Panc1 (cell line): ENCODE measurements at regions not wholly inside any gene's neighbourhood (a gene's known extent, or its start where the extent isn't known, plus 50 kb on each side); places are given as distances from the start of the nearest gene placed in this dataset.

ENCODE experiments used
- ATAC-seq: fragments of 200-7000 bp; cut with Tn5 transposase; 2 replicates; pipeline ENCODE4 v1.9.1; 2020; ENCODE audit warnings: mild to moderate bottlenecking, moderate library complexity
- BruUV-seq: library from RNA; stranded (reverse); fragments of 400-500 nt; replicated peaks from 2 replicates; lab custom pipeline; 2021; lab: Mats Ljungman, UMichigan
- CTCF ChIA-PET: fragments of 300-600 bp; sonication (Branson Sonifier 250); formaldehyde crosslinking; loops from one replicate; lab custom pipeline; 2022; ENCODE audit warnings: antibody characterized with exemption; lab: Charles Lee
- POLR2A ChIA-PET: fragments of 300-600 bp; sonication (Branson Sonifier 250); formaldehyde crosslinking; loops from one replicate; lab custom pipeline; 2022; ENCODE audit warnings: antibody characterized with exemption; lab: Charles Lee
- DNase-seq: peaks from one replicate; pipeline ENCODE4 v3.0.0-alpha.2; 2010; ENCODE audit warnings: low read depth, low spot score
- H3K27ac ChIP-seq: 2 replicates; pipeline ENCODE4 v1.5.1; 2011; ENCODE audit warnings: mild to moderate bottlenecking, low read length, inconsistent platforms
- H3K27me3 ChIP-seq: fragments of 200-500 bp; sonication (Bioruptor generic); 2 replicates; pipeline ENCODE4 v1.6.0; 2014; ENCODE audit warnings: low read length, inconsistent platforms; ENCODE audit not compliant: control insufficient read depth, insufficient read depth
- H3K36me3 ChIP-seq: fragments of 200-500 bp; sonication (Bioruptor generic); 2 replicates; pipeline ENCODE4 v1.5.1; 2014; ENCODE audit warnings: inconsistent platforms, mild to moderate bottlenecking, low read length, moderate library complexity; ENCODE audit not compliant: control insufficient read depth, insufficient read depth
- H3K4me1 ChIP-seq: 2 replicates; pipeline ENCODE4 v1.5.1; 2011; ENCODE audit warnings: inconsistent platforms, mild to moderate bottlenecking, low read length, moderate library complexity; ENCODE audit not compliant: control insufficient read depth, insufficient read depth
- H3K4me3 ChIP-seq, 2 experiments: 2 replicates each; pipeline ENCODE4 v1.5.1; 2011 to 2012; ENCODE audit warnings: low read depth in 2 of 2, low read length in 2 of 2, mild to moderate bottlenecking in 2 of 2, inconsistent platforms in 1 of 2, moderate library complexity in 1 of 2
- H3K9me3 ChIP-seq: fragments of 200-500 bp; sonication (Bioruptor generic); 2 replicates; pipeline ENCODE4 v1.5.1; 2014; ENCODE audit warnings: low read depth, mild to moderate bottlenecking, inconsistent platforms, low read length, moderate library complexity; ENCODE audit not compliant: control insufficient read depth, insufficient read depth
- POLR2AphosphoS5 ChIP-seq: IDR thresholded peaks from 2 replicates; pipeline ENCODE4 v1.6.1; 2012; ENCODE audit warnings: mild to moderate bottlenecking, low read depth, low read length, moderate library complexity
- SIN3A ChIP-seq: IDR thresholded peaks from 2 replicates; pipeline ENCODE4 v1.6.1; 2012; ENCODE audit warnings: low read depth, mild to moderate bottlenecking, low read length, moderate library complexity, borderline replicate concordance; ENCODE audit not compliant: insufficient read depth
- TCF7L2 ChIP-seq: IDR thresholded peaks from 2 replicates; pipeline ENCODE4 v1.6.1; 2011; ENCODE audit warnings: mild to moderate bottlenecking, low read depth, low read length, inconsistent platforms
- in situ Hi-C: cut with HindIII; loops from 2 replicates; pipeline ENCODE4 v1.10.0; 2016; ENCODE audit warnings: low sequenced_read_pairs, low pct_unique_long_range_greater_than_20kb
- intact Hi-C: fragments of 100-400 bp; cut with micrococcal nuclease; formaldehyde crosslinking; loops from one replicate; pipeline ENCODE4 v1.10.0; 2022; ENCODE audit not compliant: unreplicated experiment
- TF ChIP-seq, protein P1 (sequence below): fragments of 450-650 bp; IDR thresholded peaks from 2 replicates; pipeline ENCODE4 v1.5.1; 2017; ENCODE audit warnings: mild to moderate bottlenecking
- TF ChIP-seq, protein P2 (sequence below), 2 experiments: IDR thresholded peaks; 2 replicates each; pipeline ENCODE4 v1.6.1; 2011 to 2012; ENCODE audit warnings: low read depth in 2 of 2, control low read depth in 1 of 2, low read length in 1 of 2, mild to moderate bottlenecking in 1 of 2, moderate library complexity in 1 of 2; ENCODE audit not compliant: insufficient read depth in 1 of 2

DNA sequence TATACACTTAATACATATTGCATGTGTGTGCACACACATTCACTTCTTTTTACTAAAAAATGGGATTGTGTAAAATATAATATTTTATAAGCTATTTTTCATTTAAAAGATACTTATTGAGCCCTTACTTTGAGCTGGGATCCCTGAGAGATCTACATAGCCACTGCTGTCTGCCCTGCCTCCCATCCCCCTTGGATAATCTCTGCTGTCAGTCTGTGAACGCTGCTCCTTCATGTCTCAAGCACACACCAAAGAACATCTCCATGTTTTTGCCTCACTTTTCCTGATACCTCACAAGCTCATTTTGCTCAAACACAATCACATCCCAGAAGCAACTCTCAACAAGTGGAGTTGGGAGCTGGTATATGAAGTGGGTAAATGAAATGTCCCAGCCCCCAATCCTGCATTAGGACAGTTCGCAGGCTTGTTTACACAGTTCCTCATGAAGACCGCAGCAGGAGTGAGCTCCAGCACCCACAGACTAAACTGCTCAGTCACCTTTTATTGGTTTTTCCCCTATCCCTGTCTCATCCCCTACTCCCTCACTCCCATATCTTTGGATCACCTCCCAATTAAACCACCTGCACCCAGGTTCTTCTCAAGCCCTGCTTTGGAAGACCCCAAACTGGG lies 108.3 kb upstream of the FRY start:
- intact Hi-C loops = no loop called here
- ChIA-PET CTCF (no interaction called here), POLR2A (no interaction called here)
- BruUV-seq = no TSS peak
- H3K4me1 ChIP-seq = peaks cover 8% of the 10 kb centered on the region
- H3K27ac ChIP-seq = no peak overlapping the region; the same call in 1 of the 2 replicates
- in situ Hi-C loops = no loop called here
- DNase-seq (no peak), ATAC-seq (no peak)
- no peaks in the 10 kb centered on the region for H3K36me3 ChIP-seq
- H3K4me3 ChIP-seq = no peak overlapping the region
- H3K9me3 ChIP-seq = no peaks in the 10 kb centered on the region
- H3K27me3 ChIP-seq = no peaks in the 10 kb centered on the region
- TF ChIP-seq SIN3A (no peak), TCF7L2 (no peak)
- TF ChIP-seq, protein P1, sequence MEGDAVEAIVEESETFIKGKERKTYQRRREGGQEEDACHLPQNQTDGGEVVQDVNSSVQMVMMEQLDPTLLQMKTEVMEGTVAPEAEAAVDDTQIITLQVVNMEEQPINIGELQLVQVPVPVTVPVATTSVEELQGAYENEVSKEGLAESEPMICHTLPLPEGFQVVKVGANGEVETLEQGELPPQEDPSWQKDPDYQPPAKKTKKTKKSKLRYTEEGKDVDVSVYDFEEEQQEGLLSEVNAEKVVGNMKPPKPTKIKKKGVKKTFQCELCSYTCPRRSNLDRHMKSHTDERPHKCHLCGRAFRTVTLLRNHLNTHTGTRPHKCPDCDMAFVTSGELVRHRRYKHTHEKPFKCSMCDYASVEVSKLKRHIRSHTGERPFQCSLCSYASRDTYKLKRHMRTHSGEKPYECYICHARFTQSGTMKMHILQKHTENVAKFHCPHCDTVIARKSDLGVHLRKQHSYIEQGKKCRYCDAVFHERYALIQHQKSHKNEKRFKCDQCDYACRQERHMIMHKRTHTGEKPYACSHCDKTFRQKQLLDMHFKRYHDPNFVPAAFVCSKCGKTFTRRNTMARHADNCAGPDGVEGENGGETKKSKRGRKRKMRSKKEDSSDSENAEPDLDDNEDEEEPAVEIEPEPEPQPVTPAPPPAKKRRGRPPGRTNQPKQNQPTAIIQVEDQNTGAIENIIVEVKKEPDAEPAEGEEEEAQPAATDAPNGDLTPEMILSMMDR = no peak

DNA sequence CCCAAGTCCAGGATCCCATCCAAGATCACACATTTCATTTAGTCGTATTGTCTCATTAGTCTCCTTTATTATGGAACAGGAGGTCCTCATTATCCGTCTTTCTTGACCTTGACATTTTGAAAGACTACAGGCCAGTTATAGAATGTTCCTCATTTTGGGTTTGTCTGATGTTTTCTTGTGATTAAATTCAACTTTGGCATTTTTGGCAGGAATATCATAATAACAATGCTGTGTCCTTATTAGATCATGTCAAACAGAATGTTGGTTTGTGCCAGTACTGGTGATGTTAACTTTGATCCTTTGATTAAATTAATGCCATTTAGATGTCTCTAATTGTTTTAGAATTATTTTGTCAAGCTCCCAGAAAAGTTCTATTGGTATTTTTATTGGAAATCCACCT lies 106.5 kb upstream of the FRY start:
- CTCF ChIA-PET = no interaction called here
- POLR2A ChIA-PET = no interaction called here
- no TSS peak for BruUV-seq

More for the DNA sequence above, 106.5 kb upstream of the FRY start:
- Histone ChIP-seq H3K9me3 (no peaks in the 10 kb centered on the region), H3K27ac (no peak overlapping the region; the same call in 1 of the 2 replicates), H3K27me3 (no peaks in the 10 kb centered on the region), H3K36me3 (no peaks in the 10 kb centered on the region), H3K4me1 (peaks cover 12% of the 10 kb centered on the region), H3K4me3 (no peak overlapping the region)
- TF ChIP-seq SIN3A (no peak), POLR2AphosphoS5 (no peak), TCF7L2 (no peak)
- TF ChIP-seq, protein P1 = no peak
- TF ChIP-seq, protein P2, sequence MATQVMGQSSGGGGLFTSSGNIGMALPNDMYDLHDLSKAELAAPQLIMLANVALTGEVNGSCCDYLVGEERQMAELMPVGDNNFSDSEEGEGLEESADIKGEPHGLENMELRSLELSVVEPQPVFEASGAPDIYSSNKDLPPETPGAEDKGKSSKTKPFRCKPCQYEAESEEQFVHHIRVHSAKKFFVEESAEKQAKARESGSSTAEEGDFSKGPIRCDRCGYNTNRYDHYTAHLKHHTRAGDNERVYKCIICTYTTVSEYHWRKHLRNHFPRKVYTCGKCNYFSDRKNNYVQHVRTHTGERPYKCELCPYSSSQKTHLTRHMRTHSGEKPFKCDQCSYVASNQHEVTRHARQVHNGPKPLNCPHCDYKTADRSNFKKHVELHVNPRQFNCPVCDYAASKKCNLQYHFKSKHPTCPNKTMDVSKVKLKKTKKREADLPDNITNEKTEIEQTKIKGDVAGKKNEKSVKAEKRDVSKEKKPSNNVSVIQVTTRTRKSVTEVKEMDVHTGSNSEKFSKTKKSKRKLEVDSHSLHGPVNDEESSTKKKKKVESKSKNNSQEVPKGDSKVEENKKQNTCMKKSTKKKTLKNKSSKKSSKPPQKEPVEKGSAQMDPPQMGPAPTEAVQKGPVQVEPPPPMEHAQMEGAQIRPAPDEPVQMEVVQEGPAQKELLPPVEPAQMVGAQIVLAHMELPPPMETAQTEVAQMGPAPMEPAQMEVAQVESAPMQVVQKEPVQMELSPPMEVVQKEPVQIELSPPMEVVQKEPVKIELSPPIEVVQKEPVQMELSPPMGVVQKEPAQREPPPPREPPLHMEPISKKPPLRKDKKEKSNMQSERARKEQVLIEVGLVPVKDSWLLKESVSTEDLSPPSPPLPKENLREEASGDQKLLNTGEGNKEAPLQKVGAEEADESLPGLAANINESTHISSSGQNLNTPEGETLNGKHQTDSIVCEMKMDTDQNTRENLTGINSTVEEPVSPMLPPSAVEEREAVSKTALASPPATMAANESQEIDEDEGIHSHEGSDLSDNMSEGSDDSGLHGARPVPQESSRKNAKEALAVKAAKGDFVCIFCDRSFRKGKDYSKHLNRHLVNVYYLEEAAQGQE (IDR thresholded peaks at IDR 0.05; ENCODE audit: insufficient read depth in 1 of 2, low read depth in 2 of 2, low read length in 1 of 2) = no peak
- intact Hi-C loops (no loop called here), in situ Hi-C loops (no loop called here)
- ATAC-seq (no peak), DNase-seq (no peak)
